Fibroblast of the conjunctiva (primary cell): ENCODE measurements at regions not wholly inside any gene's neighbourhood (a gene's known extent, or its start where the extent isn't known, plus 50 kb on each side); places are given as distances from the start of the nearest gene placed in this dataset.

Experiments used
- DNase-seq: peaks from one replicate; pipeline ENCODE4 v3.0.0-alpha.2; 2010; ENCODE audit warnings: low read depth

GRCh38 chr1:98035602-98036002, 114.8 kb upstream of the DPYD start:
- DNase-seq = no peak

GRCh38 chr1:98034505-98034904, 113.7 kb upstream of the DPYD start:
- DNase-seq = no peak

GRCh38 chr1:98032958-98033357, 112.1 kb upstream of the DPYD start:
- DNase-seq = no peak

- no peak for DNase-seq
These were observed 110.1 kb upstream of the DPYD start for GRCh38 chr1:98030976-98031375.

- no peak for DNase-seq
These were observed 109.6 kb upstream of the DPYD start for GRCh38 chr1:98030483-98030882.

GRCh38 chr1:98028800-98029199, 108.0 kb upstream of the DPYD start:
- no peak for DNase-seq

- no peak for DNase-seq
These were observed 106.4 kb upstream of the DPYD start for GRCh38 chr1:98027103-98027705.

GRCh38 chr1:98025858-98026257, 105.0 kb upstream of the DPYD start:
- no peak for DNase-seq

GRCh38 chr1:98021126-98021525, 100.3 kb upstream of the DPYD start:
- DNase-seq = no peak

- DNase-seq = no peak
These were observed 98.9 kb upstream of the DPYD start for GRCh38 chr1:98019747-98020146.

GRCh38 chr1:98018074-98018473, 97.2 kb upstream of the DPYD start:
- no peak for DNase-seq

GRCh38 chr1:98017184-98017583, 96.3 kb upstream of the DPYD start:
- DNase-seq = no peak

- DNase-seq = no peak
These were observed 87.5 kb upstream of the DPYD start for GRCh38 chr1:98008373-98008772.

- no peak for DNase-seq
These were observed 84.6 kb upstream of the DPYD start for GRCh38 chr1:98005326-98006010.

- DNase-seq = no peak
These were observed 82.6 kb upstream of the DPYD start for GRCh38 chr1:98003442-98003841.

GRCh38 chr1:98002288-98002687, 81.5 kb upstream of the DPYD start:
- DNase-seq = no peak

GRCh38 chr1:98001764-98002163, 80.9 kb upstream of the DPYD start:
- no peak for DNase-seq

- DNase-seq = no peak
These were observed 78.5 kb upstream of the DPYD start for GRCh38 chr1:97999320-97999719.

GRCh38 chr1:97996880-97997279, 76.0 kb upstream of the DPYD start:
- no peak for DNase-seq

GRCh38 chr1:97989094-97989680, 68.4 kb upstream of the DPYD start:
- no peak for DNase-seq

GRCh38 chr1:97986041-97987005, 65.5 kb upstream of the DPYD start:
- no peak for DNase-seq

- no peak for DNase-seq
These were observed 62.3 kb upstream of the DPYD start for GRCh38 chr1:97983126-97983525.

- no peak for DNase-seq
These were observed 59.7 kb upstream of the DPYD start for GRCh38 chr1:97980530-97980929.
